ENCODE measurements at regions not wholly inside any gene's neighbourhood (a gene's known extent, or its start where the extent isn't known, plus 50 kb on each side); places are given as distances from the start of the nearest gene placed in this dataset.

DNA sequence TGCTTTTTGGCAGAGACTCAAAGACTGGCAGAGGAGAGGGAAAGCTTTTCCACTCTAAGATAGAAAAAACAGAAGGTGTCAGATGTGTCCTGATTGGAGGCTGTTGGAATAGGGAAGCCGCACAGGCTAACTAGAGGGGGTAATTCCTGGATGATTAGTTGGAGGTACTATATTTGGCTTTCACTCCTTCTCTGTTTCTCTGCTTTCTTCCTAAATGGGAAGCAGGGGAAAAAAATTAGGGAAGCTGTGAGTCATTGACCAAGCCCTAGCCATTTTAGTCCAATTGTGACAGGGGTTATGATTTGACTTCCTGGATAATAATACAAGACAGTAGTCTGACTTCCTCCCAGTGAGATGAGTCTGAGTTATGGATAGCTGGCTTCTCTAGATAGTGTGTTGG, 475.2 kb upstream of the CELF2 start:
- TF ChIP-seq, protein P1, sequence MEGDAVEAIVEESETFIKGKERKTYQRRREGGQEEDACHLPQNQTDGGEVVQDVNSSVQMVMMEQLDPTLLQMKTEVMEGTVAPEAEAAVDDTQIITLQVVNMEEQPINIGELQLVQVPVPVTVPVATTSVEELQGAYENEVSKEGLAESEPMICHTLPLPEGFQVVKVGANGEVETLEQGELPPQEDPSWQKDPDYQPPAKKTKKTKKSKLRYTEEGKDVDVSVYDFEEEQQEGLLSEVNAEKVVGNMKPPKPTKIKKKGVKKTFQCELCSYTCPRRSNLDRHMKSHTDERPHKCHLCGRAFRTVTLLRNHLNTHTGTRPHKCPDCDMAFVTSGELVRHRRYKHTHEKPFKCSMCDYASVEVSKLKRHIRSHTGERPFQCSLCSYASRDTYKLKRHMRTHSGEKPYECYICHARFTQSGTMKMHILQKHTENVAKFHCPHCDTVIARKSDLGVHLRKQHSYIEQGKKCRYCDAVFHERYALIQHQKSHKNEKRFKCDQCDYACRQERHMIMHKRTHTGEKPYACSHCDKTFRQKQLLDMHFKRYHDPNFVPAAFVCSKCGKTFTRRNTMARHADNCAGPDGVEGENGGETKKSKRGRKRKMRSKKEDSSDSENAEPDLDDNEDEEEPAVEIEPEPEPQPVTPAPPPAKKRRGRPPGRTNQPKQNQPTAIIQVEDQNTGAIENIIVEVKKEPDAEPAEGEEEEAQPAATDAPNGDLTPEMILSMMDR (conservative IDR thresholded peaks at IDR 0.05), result no peak
- TF ChIP-seq EZH2 (IDR thresholded peaks at IDR 0.05; ENCODE audit: low read depth), result no peak
